ENCODE measurements at regions not wholly inside any gene's neighbourhood (a gene's known extent, or its start where the extent isn't known, plus 50 kb on each side); places are given as distances from the start of the nearest gene placed in this dataset.
"Not testable (repeated sequence)": the region's sequence is repeated elsewhere in the genome, so short reads cannot be mapped to it uniquely, and the experiment has no call there.

DNA sequence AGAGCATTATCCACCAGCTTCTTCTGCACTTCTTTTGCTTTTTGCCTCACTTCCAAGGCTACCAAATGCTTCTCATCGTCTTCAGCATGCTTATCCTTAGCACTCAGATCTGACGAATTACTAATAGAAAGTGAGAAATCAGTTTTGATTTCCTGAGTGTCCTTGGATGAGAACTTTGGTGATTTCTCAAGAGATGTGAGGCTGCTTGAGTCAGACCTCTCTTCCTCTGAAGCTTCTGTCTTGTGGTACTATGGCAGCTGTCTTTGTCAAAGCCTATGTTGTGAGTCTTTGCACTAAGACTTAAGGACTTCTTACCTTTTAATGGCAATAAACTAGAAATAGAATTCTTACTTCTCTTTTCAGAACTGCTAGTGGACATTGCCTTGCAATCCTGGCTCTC lies 169.9 kb downstream of the CPE start:
- DNase-seq = no peak

GRCh38 chr4:165553221-165553810 lies 174.5 kb downstream of the CPE start:
- DNase-seq = no peak

- no peak for DNase-seq
Measured at GRCh38 chr4:165555302-165555701, 176.5 kb downstream of the CPE start.

GRCh38 chr4:165556383-165556782 lies 177.6 kb downstream of the CPE start:
- DNase-seq = no peak

GRCh38 chr4:165560941-165561340 lies 182.1 kb downstream of the CPE start:
- DNase-seq = no peak

DNA sequence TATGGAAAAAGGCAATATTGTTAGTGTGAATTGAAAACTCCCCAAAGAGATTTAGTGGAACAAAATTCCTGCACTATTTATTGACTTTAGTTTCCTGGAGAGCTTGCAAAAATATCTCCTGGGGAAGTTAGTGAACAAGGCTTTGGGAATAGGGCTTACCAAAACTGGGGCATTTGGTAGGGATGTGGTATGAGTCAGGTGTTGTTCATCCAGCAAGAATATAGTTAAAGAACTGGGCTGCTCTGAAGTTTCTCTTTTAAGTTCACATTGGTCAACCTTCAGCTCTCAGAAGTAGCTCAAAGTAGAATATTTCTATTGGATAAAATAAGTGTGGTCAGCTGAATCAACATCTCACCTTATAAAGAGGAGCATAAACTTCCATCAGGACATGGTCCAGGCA lies 185.0 kb downstream of the CPE start:
- no peak for DNase-seq

DNA sequence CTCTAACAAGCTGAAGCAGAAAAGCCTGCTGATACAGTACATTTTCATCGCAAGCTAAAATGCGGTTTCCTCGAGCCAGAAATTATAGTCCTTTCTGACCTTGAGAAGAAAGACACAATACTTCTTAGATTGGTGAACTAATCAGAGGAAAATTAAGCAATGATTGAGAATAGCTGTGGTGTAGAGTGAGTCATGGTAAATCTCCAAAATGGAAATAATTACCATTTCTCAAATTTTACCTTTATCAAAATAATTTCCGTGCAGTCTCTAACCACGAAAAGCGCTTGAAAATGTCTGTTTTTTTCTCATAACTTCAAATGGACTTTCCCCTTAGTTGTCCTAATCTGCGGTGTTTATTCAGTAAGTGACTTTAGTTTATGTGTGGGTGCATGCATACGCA lies 190.2 kb downstream of the CPE start:
- no peak for DNase-seq

DNA sequence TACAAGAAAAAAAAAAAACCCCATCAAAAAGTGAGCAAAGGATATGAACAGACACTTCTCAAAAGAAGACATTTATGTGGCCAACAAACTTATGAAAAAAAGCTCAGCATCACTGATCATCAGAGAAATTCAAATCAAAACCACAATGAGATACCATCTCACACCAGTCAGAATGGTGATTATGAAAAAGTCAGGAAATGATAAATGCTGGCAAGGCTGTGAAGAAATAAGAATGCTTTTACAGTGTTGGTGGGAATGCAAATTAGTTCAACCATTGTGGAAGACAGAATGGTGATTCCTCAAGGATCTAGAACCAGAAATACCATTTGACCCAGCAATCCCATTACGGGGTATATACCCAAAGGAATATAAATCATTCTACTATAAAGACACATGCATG lies 192.7 kb downstream of the CPE start:
- DNase-seq = not testable (repeated sequence)

DNA sequence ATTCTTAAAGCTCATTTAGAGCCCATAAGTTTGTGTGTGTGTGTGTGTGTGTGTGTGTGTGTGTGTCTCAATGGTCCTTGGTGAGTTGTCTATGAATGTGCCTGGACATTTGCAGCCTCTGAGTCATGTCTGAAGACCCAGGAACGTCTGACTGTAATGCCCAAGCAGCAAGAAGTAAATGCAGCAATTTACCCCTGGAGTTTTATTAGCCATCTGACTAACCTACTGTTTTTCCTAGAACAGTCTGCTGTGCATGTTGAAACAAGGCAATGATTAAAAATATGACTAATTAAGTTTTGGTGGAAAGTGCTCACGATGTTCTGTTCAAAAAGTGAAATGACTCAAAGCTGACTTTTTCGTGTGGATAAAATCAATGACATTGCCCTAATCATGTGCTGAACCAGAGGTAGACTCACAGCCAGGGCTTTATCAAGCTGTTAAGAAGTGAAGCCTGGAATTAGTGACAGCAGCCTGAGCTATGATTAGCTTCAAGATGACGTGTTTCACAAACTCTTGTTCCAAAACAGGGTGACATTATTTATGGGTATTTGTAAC lies 201.6 kb downstream of the CPE start:
- no peak for DNase-seq

GRCh38 chr4:165583341-165583740 lies 204.5 kb downstream of the CPE start:
- DNase-seq = no peak

DNA sequence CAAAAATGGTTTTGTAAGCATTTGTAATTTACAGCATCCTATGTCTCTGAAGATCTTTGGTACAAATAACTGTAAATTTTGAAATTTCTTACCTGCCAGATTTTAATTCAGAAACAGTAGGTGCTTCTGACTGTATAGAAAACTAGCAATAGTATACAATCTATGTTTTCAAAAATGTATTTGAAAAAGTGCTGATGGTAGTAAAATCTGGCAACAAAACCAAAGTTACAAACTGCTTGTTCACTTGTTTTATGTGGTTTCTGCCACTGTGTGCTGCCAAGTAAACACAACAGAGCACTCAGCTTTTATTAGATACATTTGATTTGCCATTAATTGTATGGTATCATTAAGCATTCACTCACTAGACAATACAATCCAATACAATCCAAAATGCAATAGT lies 206.1 kb downstream of the CPE start:
- no peak for DNase-seq

GRCh38 chr4:165588534-165589315 lies 209.9 kb downstream of the CPE start:
- no peak for DNase-seq

DNA sequence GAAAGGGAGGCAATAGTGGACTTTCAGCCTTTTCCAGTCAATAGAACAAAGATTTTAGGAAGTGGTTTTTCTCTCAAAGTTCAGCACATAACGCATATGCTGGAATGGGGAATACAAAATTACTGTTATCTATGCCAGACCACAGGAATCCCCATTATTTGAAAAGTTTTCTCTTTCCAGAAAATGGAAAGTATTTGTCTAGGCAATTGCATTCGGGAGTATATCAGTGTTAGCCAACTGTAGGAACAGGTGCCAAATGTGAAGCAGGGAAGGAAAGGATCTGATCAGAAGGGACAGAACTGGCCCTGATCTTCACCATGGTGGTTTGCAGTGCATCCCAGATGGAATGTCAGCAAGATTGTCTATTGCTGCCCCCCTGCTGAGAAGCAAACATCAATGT lies 213.6 kb downstream of the CPE start:
- no peak for DNase-seq

- no peak for DNase-seq
Measured at GRCh38 chr4:165597581-165598480, 219.0 kb downstream of the CPE start.

- DNase-seq = no peak
Measured at GRCh38 chr4:165600959-165601683, 222.3 kb downstream of the CPE start.

DNA sequence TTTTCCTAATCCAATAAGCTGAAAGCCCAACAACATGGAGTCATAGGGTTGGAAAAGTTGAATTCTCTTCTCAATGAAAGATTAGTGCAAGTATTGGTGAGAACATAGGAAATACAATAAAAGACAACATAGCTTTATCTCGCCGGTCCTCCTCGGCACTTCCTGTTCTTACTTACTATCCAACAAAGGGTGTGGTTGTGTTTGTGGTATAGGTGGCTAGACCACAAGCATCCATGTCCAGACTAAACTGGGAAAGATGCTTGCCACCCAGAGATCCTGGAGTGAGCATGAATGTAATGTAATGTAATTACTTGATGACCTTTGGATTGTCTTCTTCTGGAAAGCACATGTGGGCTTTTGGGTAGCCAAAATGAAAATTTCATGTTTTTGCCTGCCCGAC lies 223.8 kb downstream of the CPE start:
- DNase-seq = no peak

GRCh38 chr4:165604181-165604580 lies 225.4 kb downstream of the CPE start:
- DNase-seq = no peak

GRCh38 chr4:165605811-165606210 lies 227.0 kb downstream of the CPE start:
- DNase-seq = no peak

GRCh38 chr4:165606465-165607205 lies 227.8 kb downstream of the CPE start:
- DNase-seq = no peak

DNA sequence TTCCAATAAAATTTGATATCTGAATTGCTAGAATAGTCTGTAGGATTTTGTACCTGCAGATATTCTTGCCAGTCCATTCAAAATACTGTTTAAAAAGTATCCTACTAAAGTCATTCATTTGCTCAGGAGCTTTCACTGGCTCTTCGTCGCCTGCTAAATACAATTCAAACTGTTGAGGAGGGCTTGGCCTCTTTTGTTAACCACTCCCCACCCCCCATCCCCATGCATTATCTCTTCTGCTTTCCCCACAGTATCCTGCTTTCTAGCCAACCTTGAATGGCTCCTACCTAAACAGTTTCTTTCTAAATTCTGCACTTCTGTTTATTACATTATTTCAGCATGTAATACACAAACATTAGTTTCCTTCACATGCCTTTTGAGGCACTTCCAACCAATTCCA lies 230.8 kb downstream of the CPE start:
- DNase-seq = no peak

DNA sequence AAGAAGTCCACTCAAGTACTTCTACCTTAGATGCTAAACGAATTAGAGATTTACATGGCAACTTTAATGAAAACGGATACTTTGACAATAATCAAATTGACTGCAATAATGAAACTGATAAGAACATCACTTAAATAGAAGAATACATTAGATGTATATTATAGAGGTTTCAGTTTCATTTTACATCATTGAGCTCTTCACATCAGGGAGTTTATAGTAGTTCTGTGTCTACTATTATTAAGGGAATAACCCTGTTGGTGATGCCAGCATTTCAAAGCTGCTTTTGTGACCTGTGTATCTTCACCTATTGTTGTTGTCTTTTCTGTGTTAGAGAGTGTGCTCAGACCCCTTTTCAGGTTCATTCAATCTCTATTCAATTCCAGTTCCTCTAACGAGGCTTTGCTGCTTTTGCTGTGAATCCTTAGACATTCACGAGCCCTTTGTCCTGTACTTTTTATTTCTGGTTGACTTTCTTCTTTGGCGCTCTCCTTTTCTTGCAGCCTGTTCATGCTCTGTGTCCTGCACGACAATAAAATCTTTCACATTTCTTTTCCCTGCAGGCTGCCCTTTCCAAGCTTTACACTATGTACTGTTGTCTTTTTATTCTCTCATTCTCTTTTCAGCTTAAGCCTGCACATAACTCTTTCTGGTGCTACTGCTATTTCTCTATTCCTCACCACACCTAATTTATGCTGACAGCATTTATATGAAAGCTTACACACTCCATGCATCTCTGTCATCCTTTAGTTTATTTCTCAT lies 232.1 kb downstream of the CPE start:
- DNase-seq = no peak

Measured in SW 1271 (cell line).